Heart right ventricle (tissue), 16 donors: ENCODE measurements at regions not wholly inside any gene's neighbourhood (a gene's known extent, or its start where the extent isn't known, plus 50 kb on each side); places are given as distances from the start of the nearest gene placed in this dataset.

Experiments used
- ATAC-seq, 8 donors: fragments of 200-7000 bp; cut with Tn5 transposase; one replicate each; pipeline ENCODE4 v1.9.1; 2020; ENCODE audit warnings: mild to moderate bottlenecking in 8 of 8, moderate library complexity in 8 of 8, moderate number of reproducible peaks in 1 of 8
- DNase-seq, 2 donors: peaks; one replicate each; pipeline ENCODE4 v3.0.0-alpha.2; 2020
- H3K27ac ChIP-seq, 10 donors: fragments of 200-600 bp; sonication (generic) in 2 of 10; one replicate each; pipeline versions ENCODE4 v1.5.0 to v1.8.0; 2020 to 2022; ENCODE audit warnings: mild to moderate bottlenecking in 3 of 10
- H3K27me3 ChIP-seq, 7 donors: fragments of 200-600 bp; one replicate each; pipeline ENCODE4 v1.8.0; 2021 to 2022; ENCODE audit warnings: mild to moderate bottlenecking in 2 of 7
- H3K36me3 ChIP-seq, 9 donors: fragments of 200-600 bp; sonication (generic) in 1 of 9; one replicate each; pipeline versions ENCODE4 v1.5.0 to v1.8.0; 2020 to 2022; ENCODE audit warnings: mild to moderate bottlenecking in 2 of 9
- H3K4me1 ChIP-seq, 9 donors: fragments of 200-600 bp; sonication (generic) in 1 of 9; one replicate each; pipeline versions ENCODE4 v1.5.0 to v1.8.0; 2020 to 2022; ENCODE audit warnings: mild to moderate bottlenecking in 4 of 9
- H3K4me3 ChIP-seq, 10 donors: fragments of 200-600 bp; sonication (generic) in 2 of 10; one replicate each; pipeline versions ENCODE4 v1.5.0 to v1.8.0; 2020 to 2022; ENCODE audit warnings: mild to moderate bottlenecking in 7 of 10, moderate library complexity in 2 of 10
- H3K9me3 ChIP-seq, 11 donors: fragments of 200-600 bp in 10 of 11; sonication (generic) in 2 of 11; one replicate each; pipeline versions ENCODE4 v1.5.0 to v1.8.0; 2013 to 2022; ENCODE audit warnings: mild to moderate bottlenecking in 2 of 11, control low read depth in 1 of 11, moderate library complexity in 1 of 11
- WGBS, 2 donors: extraction: QIAGEN DNeasy Blood & Tissue Kit; methylation state at CpG; one replicate each; pipeline ENCODE4 v1.1.7; 2013; ENCODE audit warnings: inconsistent platforms in 1 of 2; 5-methylcytosine and 5-hydroxymethylcytosine counted together
- intact Hi-C, 10 donors: fragments of 100-400 bp; cut with DNase I; formaldehyde crosslinking; loops; one replicate each; pipeline versions ENCODE4 v1.11.1 to v1.14.2; 2022
- TF ChIP-seq, protein P1 (sequence below), 9 donors: fragments of 200-600 bp; sonication (generic) in 2 of 9; IDR thresholded peaks; one replicate each; pipeline versions ENCODE4 v1.5.0 to v1.8.0; 2021 to 2022; ENCODE audit warnings: antibody characterized with exemption in 9 of 9, mild to moderate bottlenecking in 5 of 9, moderate library complexity in 1 of 9
- donor health status: Arrhythmogenic right ventricular cardiomyopathy.
- donor health status: ischemic (EF 13 %, LVEDD 7.1; RV severe dilation, severe dysfunction).
- donor health status: healthy with polysubstance abuse.
- donor health status: DM: no; HTN: yes; CAD: no.
- donor health status: DM: no; HTN: no; CAD: no.
- donor health status: ischemic (EF 25% LVEDD 6.9; RV normal size, moderate dysfunction).
- donor health status: ischemic (EF 25% LVEDD 5.7; RV mildly dilated, moderate dysfunction).
- donor health status: healthy.
- donor health status: DM: yes; HTN: yes; CAD: no.
- donor health status: Ischemic cardiomyopathy.
- donor health status: ischemic (EF 35%, LVEDD 5.7; RV mildly dilated, moderate dysfunction).
- donor health status: nonischemic (EF 11% LVEDD 7.7; RV severe dilation, severe dysfunction).
- donor health status: DM: yes; HTN: yes; CAD: no.
- donor health status: PGD.
- donor health status: ischemic (EF 29% LVEDD 5.4; RV normal size, mild dysfunction).
- donor health status: nonischemic (EF 23%, LVEDD 6.1; RV moderate dilation, normal function).

DNA sequence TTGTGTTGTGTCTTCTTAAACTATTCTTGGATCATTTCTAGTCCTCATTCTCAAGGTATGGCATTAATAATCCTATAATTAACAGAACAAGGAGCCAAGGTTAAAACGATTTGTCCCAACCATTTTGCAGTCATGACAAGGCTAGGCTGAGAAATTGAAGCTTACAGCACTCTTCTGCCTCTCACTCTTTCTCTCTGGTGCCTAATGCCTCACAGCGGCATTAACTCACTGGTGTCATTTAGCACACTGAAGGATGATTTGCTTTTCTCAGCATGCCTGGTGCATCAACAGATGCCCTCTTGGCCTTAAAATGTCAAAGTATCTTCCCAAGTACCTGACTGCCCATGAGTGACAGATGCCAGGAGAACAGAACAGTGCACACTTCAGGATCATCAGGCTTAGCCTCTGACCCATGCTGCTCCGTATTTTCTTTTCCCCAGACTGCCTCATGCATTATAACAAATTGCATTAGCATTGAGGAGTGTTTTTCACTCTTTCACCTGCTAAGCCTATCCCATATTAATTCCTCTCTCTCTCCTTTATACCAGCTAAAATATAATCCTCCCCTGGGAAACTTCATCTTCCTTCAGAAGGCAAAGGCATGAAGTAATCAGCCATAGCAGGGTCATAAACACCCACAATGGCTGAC is 61.1 kb upstream of the SV2C start:
- WGBS, 2 donors, result 46 to 56% methylated on average over 3 of the region's 3 CpGs
- Histone ChIP-seq H3K4me3 (no peak overlapping the region), H3K27me3 (peaks cover 0 to 5% (median 0%) of the 10 kb centered on the region in 7 donors), H3K4me1 (no peaks in the 10 kb centered on the region), H3K36me3 (no peaks in the 10 kb centered on the region), H3K27ac (no peak overlapping the region), H3K9me3 (no peaks in the 10 kb centered on the region)
- ATAC-seq, result no peak
- intact Hi-C loops, result no loop called here
- no peak for DNase-seq
- TF ChIP-seq, protein P1, sequence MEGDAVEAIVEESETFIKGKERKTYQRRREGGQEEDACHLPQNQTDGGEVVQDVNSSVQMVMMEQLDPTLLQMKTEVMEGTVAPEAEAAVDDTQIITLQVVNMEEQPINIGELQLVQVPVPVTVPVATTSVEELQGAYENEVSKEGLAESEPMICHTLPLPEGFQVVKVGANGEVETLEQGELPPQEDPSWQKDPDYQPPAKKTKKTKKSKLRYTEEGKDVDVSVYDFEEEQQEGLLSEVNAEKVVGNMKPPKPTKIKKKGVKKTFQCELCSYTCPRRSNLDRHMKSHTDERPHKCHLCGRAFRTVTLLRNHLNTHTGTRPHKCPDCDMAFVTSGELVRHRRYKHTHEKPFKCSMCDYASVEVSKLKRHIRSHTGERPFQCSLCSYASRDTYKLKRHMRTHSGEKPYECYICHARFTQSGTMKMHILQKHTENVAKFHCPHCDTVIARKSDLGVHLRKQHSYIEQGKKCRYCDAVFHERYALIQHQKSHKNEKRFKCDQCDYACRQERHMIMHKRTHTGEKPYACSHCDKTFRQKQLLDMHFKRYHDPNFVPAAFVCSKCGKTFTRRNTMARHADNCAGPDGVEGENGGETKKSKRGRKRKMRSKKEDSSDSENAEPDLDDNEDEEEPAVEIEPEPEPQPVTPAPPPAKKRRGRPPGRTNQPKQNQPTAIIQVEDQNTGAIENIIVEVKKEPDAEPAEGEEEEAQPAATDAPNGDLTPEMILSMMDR (IDR thresholded peaks at IDR 0.05), result no peak

DNA sequence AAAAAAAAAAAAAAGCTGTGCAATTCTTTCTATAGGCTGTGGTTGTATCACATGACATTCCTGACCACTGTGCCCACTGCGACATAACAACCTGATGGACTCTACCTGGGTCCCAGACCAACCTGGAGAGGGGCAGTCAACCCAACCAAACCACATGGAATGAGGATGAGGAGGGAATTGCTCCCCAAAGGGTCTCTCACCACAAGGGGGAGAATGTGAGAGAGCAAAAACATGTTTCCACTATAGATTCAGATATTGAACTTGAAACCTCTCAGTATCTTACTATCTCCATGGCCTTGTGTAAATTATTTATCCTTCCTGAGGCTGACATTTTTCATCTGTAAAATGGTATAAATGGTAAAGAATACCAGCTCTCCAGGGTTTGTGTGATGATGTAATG is 66.9 kb upstream of the SV2C start:
- H3K4me3 ChIP-seq, result no peak overlapping the region
- WGBS, 2 donors, result 81 to 83% methylated on average over 1 of the region's 1 CpG
- TF ChIP-seq, protein P1 (IDR thresholded peaks at IDR 0.05), result no peak
- peaks cover 0 to 15% (median 0%) of the 10 kb centered on the region in 11 donors for H3K9me3 ChIP-seq
- no peaks in the 10 kb centered on the region for H3K4me1 ChIP-seq
- intact Hi-C loops, result no loop called here
- H3K36me3 ChIP-seq, result no peaks in the 10 kb centered on the region
- peaks cover 0 to 5% (median 0%) of the 10 kb centered on the region in 7 donors for H3K27me3 ChIP-seq
- H3K27ac ChIP-seq, result no peak overlapping the region
- DNase-seq, result no peak
- no peak for ATAC-seq

DNA sequence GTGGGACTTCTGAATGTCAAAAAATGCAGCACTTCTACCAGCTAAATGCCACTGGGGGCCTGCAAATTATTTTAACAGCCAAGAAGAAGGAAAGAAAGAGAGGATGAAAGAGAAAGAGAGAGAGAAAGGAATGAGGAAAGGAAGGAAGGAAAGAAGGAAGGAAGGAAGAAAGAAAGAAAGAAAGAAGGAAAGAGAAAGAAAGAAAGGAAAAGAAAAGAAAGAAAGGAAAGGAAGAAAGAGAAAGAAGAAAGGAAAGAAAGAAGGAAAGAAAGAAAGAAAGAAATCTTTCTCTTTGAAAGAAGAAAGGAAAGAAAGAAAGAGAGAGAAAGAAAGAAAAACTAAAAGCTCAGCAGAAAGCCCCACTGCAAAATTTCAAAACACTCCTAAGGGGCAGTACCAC is 69.2 kb upstream of the SV2C start:
- TF ChIP-seq, protein P1 (IDR thresholded peaks at IDR 0.05), result no peak
- H3K36me3 ChIP-seq, result no peaks in the 10 kb centered on the region
- no peak overlapping the region for H3K4me3 ChIP-seq
- DNase-seq (no peak), ATAC-seq (no peak)
- H3K27ac ChIP-seq, result no peak overlapping the region
- no peaks in the 10 kb centered on the region for H3K4me1 ChIP-seq
- intact Hi-C loops, result no loop called here
- peaks cover 0 to 3% (median 0%) of the 10 kb centered on the region in 7 donors for H3K27me3 ChIP-seq
- peaks cover 0 to 15% (median 0%) of the 10 kb centered on the region in 11 donors for H3K9me3 ChIP-seq

DNA sequence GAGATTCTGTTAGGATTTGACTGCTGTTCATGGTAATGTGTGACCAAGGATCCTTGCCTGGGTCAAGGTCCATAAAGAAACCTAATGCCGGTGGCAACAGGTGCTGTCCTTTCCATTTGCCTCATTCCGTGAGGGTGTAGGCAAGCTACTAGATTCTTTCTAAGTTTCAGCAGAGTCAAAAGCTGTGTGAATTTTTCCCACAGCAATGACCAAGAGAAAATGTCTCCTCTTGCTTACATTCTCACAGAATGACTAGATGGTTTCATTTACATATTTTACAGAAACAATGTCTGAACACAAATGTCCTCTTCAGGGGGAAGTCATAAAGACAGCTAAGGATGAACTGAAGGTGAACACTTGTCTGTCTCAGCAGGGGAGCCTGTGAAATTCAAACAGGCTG is 75.3 kb upstream of the SV2C start:
- WGBS, 2 donors, result 84 to 89% methylated on average over 2 of the region's 2 CpGs
- TF ChIP-seq, protein P1 (IDR thresholded peaks at IDR 0.05), result no peak
- intact Hi-C loops, result no loop called here
- Histone ChIP-seq H3K36me3 (no peaks in the 10 kb centered on the region), H3K27me3 (no peaks in the 10 kb centered on the region), H3K9me3 (peaks cover 0 to 10% (median 0%) of the 10 kb centered on the region in 11 donors), H3K4me3 (no peak overlapping the region), H3K27ac (no peak overlapping the region), H3K4me1 (no peaks in the 10 kb centered on the region)
- no peak for ATAC-seq
- no peak for DNase-seq
